HepG2 (cell line): ENCODE measurements at regions not wholly inside any gene's neighbourhood (a gene's known extent, or its start where the extent isn't known, plus 50 kb on each side); places are given as distances from the start of the nearest gene placed in this dataset.

ENCODE experiments used
- ATAC-seq: fragments of 200-7000 bp; cut with Tn5 transposase; 3 replicates; pipeline ENCODE4 v1.9.1; 2020; ENCODE audit warnings: mild to moderate bottlenecking, moderate library complexity
- BruUV-seq: library from RNA; stranded (reverse); fragments of 400-500 nt; replicated peaks from 2 replicates; lab custom pipeline; 2021; lab: Mats Ljungman, UMichigan
- CTCF ChIA-PET: fragments of 300-600 bp; formaldehyde crosslinking; extraction: SDS; loops from one replicate; lab custom pipeline; 2021; ENCODE audit warnings: low total read pairs, inconsistent platforms, low intra/inter-chr PET ratio; lab: Yijun Ruan, JAX
- POLR2A ChIA-PET: fragments of 350-600 bp; sonication (Branson Sonifier 250); formaldehyde crosslinking; loops from one replicate; lab custom pipeline; 2020; ENCODE audit warnings: antibody characterized with exemption, inconsistent platforms; lab: Yijun Ruan, JAX
- DNase-seq: peaks from one replicate; pipeline ENCODE4 v3.0.0-alpha.2; 2015; ENCODE audit warnings: low spot score
- FAIRE-seq: peaks from 3 replicates; lab custom pipeline; 2011; peaks lifted over from hg19 to GRCh38; lab: Jason Lieb, UNC
- H2AFZ ChIP-seq: one replicate; pipeline ENCODE4 v1.6.1; 2011; ENCODE audit warnings: low read length, inconsistent platforms
- H3K27ac ChIP-seq: fragments of 300-600 bp; 3 replicates; pipeline ENCODE4 v1.8.0; 2011; ENCODE audit warnings: mixed run types, mild to moderate bottlenecking, mixed read lengths, low read length, inconsistent platforms; ENCODE audit not compliant: insufficient read depth; ENCODE audit errors: extremely low read length
- H3K27me3 ChIP-seq, 2 experiments: fragments of 200-600 bp in 1 of 2; 2 replicates in 1 of 2; 3 replicates in 1 of 2; pipeline versions ENCODE4 v1.6.0 to v1.8.0; 2011; ENCODE audit warnings: low read length in 2 of 2, mild to moderate bottlenecking in 2 of 2, moderate library complexity in 2 of 2, inconsistent platforms in 1 of 2; ENCODE audit not compliant: insufficient read depth in 2 of 2, control insufficient read depth in 1 of 2
- H3K36me3 ChIP-seq, 2 experiments: fragments of 200-600 bp in 1 of 2; replicated peaks in 1 of 2; 2 replicates in 1 of 2; 3 replicates in 1 of 2; pipeline versions ENCODE4 v1.5.1 to v1.8.0; 2011; ENCODE audit warnings: low read length in 2 of 2, inconsistent platforms in 1 of 2; ENCODE audit not compliant: insufficient read depth in 2 of 2, control insufficient read depth in 1 of 2
- H3K4me1 ChIP-seq: 2 replicates; pipeline ENCODE4 v1.5.1; 2012; ENCODE audit warnings: low read length, inconsistent platforms; ENCODE audit not compliant: insufficient read depth
- H3K4me2 ChIP-seq: 2 replicates; pipeline ENCODE4 v1.6.0; 2011; ENCODE audit warnings: low read depth, low read length, inconsistent platforms
- H3K4me3 ChIP-seq, 3 experiments: fragments of 200-600 bp in 1 of 3; sonication (generic), shearing (Covaris generic) in 1 of 3; replicated peaks in 1 of 3; 2 replicates each; pipeline ENCODE4 v1.5.1; 2011 to 2016; ENCODE audit warnings: low read length in 3 of 3, inconsistent platforms in 2 of 3, low read depth in 2 of 3, mild to moderate bottlenecking in 2 of 3, control low read depth in 1 of 3, mixed read lengths in 1 of 3; ENCODE audit not compliant: insufficient read depth in 1 of 3
- H3K79me2 ChIP-seq: one replicate; pipeline ENCODE4 v1.6.1; 2011; ENCODE audit warnings: low read length, inconsistent platforms; ENCODE audit not compliant: insufficient read depth
- H3K9ac ChIP-seq: 2 replicates; pipeline ENCODE4 v1.6.0; 2011; ENCODE audit warnings: mild to moderate bottlenecking, low read depth, low read length, inconsistent platforms; ENCODE audit not compliant: insufficient read depth
- H3K9me3 ChIP-seq: 2 replicates; pipeline ENCODE4 v1.5.1; 2012; ENCODE audit warnings: mild to moderate bottlenecking, low read length
- H4K20me1 ChIP-seq: 2 replicates; pipeline ENCODE4 v1.6.0; 2011; ENCODE audit warnings: inconsistent platforms, mild to moderate bottlenecking, low read length, moderate library complexity; ENCODE audit not compliant: insufficient read depth
- HNF4A ChIP-seq: sonication (generic); formaldehyde crosslinking; IDR thresholded peaks from 2 replicates; pipeline ENCODE4 v1.4.0; 2020; ENCODE audit warnings: missing genetic modification reagents
- IRX3 ChIP-seq: sonication (generic); formaldehyde crosslinking; IDR thresholded peaks from 2 replicates; pipeline ENCODE4 v1.8.1; 2023; ENCODE audit warnings: mild to moderate bottlenecking, low read depth, missing genetic modification reagents, borderline replicate concordance
- KAT7 ChIP-seq: IDR thresholded peaks from 2 replicates; pipeline ENCODE4 v1.6.1; 2018; ENCODE audit warnings: borderline replicate concordance, missing compliant biosample characterization
- KLF12 ChIP-seq: sonication (generic); formaldehyde crosslinking; IDR thresholded peaks from 2 replicates; pipeline ENCODE4 v1.4.0; 2020; ENCODE audit warnings: missing genetic modification reagents, borderline replicate concordance
- MIER3 ChIP-seq: IDR thresholded peaks from 2 replicates; pipeline ENCODE4 v1.6.1; 2016; ENCODE audit warnings: missing compliant biosample characterization, borderline replicate concordance
- MTF2 ChIP-seq: sonication (generic); formaldehyde crosslinking; IDR thresholded peaks from 2 replicates; pipeline ENCODE4 v1.5.0; 2020; ENCODE audit warnings: missing genetic modification reagents, borderline replicate concordance
- NAIF1 ChIP-seq: sonication (generic); formaldehyde crosslinking; IDR thresholded peaks from 2 replicates; pipeline ENCODE4 v1.5.0; 2020; ENCODE audit warnings: mild to moderate bottlenecking, missing genetic modification reagents, borderline replicate concordance
- NCOA5 ChIP-seq: sonication (generic); formaldehyde crosslinking; IDR thresholded peaks from 2 replicates; pipeline ENCODE4 v1.4.0; 2020; ENCODE audit warnings: missing genetic modification reagents
- PHF5A ChIP-seq: IDR thresholded peaks from one replicate; pipeline ENCODE4 v1.6.1; 2018; ENCODE audit warnings: low read depth, missing genetic modification reagents; ENCODE audit not compliant: unreplicated experiment
- YY1 ChIP-seq: IDR thresholded peaks from 2 replicates; pipeline ENCODE4 v1.6.1; 2011; ENCODE audit warnings: low read length, low read depth, moderate library complexity, mild to moderate bottlenecking; ENCODE audit not compliant: insufficient read depth, insufficient replicate concordance
- ZMYM3 ChIP-seq: sonication (generic); formaldehyde crosslinking; IDR thresholded peaks from 2 replicates; pipeline ENCODE4 v1.5.1; 2020; ENCODE audit warnings: mild to moderate bottlenecking, missing genetic modification reagents
- ZNF30 ChIP-seq: sonication (generic); formaldehyde crosslinking; IDR thresholded peaks from 2 replicates; pipeline ENCODE4 v1.5.0; 2020; ENCODE audit warnings: mild to moderate bottlenecking, missing genetic modification reagents
- ZNF337 ChIP-seq: sonication (generic); formaldehyde crosslinking; IDR thresholded peaks from 2 replicates; pipeline ENCODE4 v1.5.1; 2020; ENCODE audit warnings: missing genetic modification reagents, low read depth, mild to moderate bottlenecking, borderline replicate concordance
- ZNF382 ChIP-seq: sonication (generic); formaldehyde crosslinking; IDR thresholded peaks from 2 replicates; pipeline ENCODE4 v1.5.0; 2020; ENCODE audit warnings: missing genetic modification reagents, mild to moderate bottlenecking, borderline replicate concordance
- ZNF564 ChIP-seq: sonication (generic); formaldehyde crosslinking; IDR thresholded peaks from 2 replicates; pipeline ENCODE4 v1.8.1; 2023; ENCODE audit warnings: mild to moderate bottlenecking, missing genetic modification reagents
- ZNF598 ChIP-seq: sonication (generic); formaldehyde crosslinking; IDR thresholded peaks from 2 replicates; pipeline ENCODE4 v1.5.1; 2020; ENCODE audit warnings: mild to moderate bottlenecking, missing genetic modification reagents, borderline replicate concordance
- ZNF672 ChIP-seq: sonication (generic); formaldehyde crosslinking; IDR thresholded peaks from 2 replicates; pipeline ENCODE4 v1.8.1; 2022; ENCODE audit warnings: missing genetic modification reagents
- WGBS: methylation state at CpG from one replicate; pipeline ENCODE4 v1.1.6; 2017; ENCODE audit warnings: low lambda C conversion rate; 5-methylcytosine and 5-hydroxymethylcytosine counted together
- in situ Hi-C: cut with HindIII; loops from 2 replicates; pipeline ENCODE4 v1.10.0; 2017; ENCODE audit warnings: low pct_unique_long_range_greater_than_20kb; ENCODE audit not compliant: extremely low pct_ligation_motif_present
- intact Hi-C: fragments of 100-400 bp; cut with micrococcal nuclease; formaldehyde crosslinking; loops from one replicate; pipeline ENCODE4 v1.10.0; 2022; ENCODE audit not compliant: unreplicated experiment
- TF ChIP-seq, protein P1 (sequence below): sonication (generic); formaldehyde crosslinking; IDR thresholded peaks from 2 replicates; pipeline ENCODE4 v1.4.0; 2020; ENCODE audit warnings: missing genetic modification reagents
- TF ChIP-seq, protein P2 (sequence below): sonication (generic); formaldehyde crosslinking; IDR thresholded peaks from 2 replicates; pipeline ENCODE4 v1.8.1; 2023; ENCODE audit warnings: mild to moderate bottlenecking, missing genetic modification reagents
- TF ChIP-seq, protein P3 (sequence below): sonication (generic); formaldehyde crosslinking; IDR thresholded peaks from 2 replicates; pipeline ENCODE4 v1.4.0; 2020; ENCODE audit warnings: low read depth, missing genetic modification reagents

DNA sequence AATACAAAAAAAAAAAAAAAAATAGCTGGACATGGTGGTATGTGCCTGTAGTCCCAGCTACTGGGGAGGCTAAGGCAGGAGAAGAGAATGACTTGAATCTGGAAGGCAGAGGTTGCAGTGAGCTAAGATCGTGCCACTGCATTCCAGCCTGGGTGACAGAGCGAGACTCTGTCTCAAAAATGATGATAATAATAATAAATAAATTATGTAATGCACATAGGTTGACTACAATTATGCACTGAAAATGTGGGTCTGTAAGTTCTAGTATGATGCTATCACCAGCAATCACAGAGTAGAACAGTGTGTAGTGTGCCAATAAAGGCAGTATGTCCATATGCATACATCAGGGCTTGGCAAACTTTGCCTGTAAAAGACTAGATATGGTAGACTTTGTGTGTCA, 55.6 kb upstream of the MYCN start (continued):
- TF ChIP-seq, protein P1, sequence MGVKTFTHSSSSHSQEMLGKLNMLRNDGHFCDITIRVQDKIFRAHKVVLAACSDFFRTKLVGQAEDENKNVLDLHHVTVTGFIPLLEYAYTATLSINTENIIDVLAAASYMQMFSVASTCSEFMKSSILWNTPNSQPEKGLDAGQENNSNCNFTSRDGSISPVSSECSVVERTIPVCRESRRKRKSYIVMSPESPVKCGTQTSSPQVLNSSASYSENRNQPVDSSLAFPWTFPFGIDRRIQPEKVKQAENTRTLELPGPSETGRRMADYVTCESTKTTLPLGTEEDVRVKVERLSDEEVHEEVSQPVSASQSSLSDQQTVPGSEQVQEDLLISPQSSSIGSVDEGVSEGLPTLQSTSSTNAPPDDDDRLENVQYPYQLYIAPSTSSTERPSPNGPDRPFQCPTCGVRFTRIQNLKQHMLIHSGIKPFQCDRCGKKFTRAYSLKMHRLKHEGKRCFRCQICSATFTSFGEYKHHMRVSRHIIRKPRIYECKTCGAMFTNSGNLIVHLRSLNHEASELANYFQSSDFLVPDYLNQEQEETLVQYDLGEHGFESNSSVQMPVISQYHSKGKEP (CRISPR knock-in tag) = no peak
- TF ChIP-seq, protein P2, sequence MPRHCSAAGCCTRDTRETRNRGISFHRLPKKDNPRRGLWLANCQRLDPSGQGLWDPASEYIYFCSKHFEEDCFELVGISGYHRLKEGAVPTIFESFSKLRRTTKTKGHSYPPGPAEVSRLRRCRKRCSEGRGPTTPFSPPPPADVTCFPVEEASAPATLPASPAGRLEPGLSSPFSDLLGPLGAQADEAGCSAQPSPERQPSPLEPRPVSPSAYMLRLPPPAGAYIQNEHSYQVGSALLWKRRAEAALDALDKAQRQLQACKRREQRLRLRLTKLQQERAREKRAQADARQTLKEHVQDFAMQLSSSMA (CRISPR knock-in tag) = no peak
- no peak for TF ChIP-seq PHF5A (CRISPR knock-in tag)

DNA sequence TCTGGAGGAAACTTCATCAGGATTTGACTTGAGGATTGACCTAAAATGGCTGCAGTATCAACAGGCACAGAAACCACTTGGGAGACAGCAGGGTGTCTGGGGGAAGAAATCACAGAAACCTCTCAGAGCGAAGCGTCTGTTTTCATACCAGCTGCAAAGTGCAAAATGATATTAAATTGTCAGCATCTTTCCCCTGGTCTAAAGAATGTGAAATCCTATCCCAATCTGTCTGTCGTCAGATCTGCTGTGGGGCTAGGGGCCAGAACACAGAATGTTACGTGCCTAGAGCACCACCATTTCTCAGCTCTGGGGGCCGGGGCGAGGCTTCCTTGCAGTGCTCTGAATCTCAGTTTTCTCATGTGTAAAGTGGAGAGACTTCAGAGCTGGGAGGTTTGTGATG, 54.1 kb upstream of the MYCN start:
- ATAC-seq (no peak), FAIRE-seq (no peak), DNase-seq (no peak)
- no TSS peak for BruUV-seq
- 72% methylated on average over 6 of the region's 6 CpGs for WGBS
- no peaks in the 10 kb centered on the region for H3K79me2 ChIP-seq
- intact Hi-C loops = no loop called here
- CTCF ChIA-PET = no interaction called here
- no peaks in the 10 kb centered on the region for H3K36me3 ChIP-seq
- TF ChIP-seq YY1 (no peak), MIER3 (CRISPR knock-in tag) (no peak), NAIF1 (CRISPR knock-in tag) (no peak), ZMYM3 (CRISPR knock-in tag) (no peak), HNF4A (no peak), ZNF672 (CRISPR knock-in tag) (no peak), NCOA5 (CRISPR knock-in tag) (no peak), ZNF564 (CRISPR knock-in tag) (no peak), KLF12 (CRISPR knock-in tag) (no peak), IRX3 (CRISPR knock-in tag) (no peak), ZNF337 (CRISPR knock-in tag) (no peak), MTF2 (CRISPR knock-in tag) (no peak), KAT7 (CRISPR knock-in tag) (no peak), ZNF30 (CRISPR knock-in tag) (no peak), ZNF598 (CRISPR knock-in tag) (no peak), ZNF382 (no peak)
- TF ChIP-seq, protein P3, sequence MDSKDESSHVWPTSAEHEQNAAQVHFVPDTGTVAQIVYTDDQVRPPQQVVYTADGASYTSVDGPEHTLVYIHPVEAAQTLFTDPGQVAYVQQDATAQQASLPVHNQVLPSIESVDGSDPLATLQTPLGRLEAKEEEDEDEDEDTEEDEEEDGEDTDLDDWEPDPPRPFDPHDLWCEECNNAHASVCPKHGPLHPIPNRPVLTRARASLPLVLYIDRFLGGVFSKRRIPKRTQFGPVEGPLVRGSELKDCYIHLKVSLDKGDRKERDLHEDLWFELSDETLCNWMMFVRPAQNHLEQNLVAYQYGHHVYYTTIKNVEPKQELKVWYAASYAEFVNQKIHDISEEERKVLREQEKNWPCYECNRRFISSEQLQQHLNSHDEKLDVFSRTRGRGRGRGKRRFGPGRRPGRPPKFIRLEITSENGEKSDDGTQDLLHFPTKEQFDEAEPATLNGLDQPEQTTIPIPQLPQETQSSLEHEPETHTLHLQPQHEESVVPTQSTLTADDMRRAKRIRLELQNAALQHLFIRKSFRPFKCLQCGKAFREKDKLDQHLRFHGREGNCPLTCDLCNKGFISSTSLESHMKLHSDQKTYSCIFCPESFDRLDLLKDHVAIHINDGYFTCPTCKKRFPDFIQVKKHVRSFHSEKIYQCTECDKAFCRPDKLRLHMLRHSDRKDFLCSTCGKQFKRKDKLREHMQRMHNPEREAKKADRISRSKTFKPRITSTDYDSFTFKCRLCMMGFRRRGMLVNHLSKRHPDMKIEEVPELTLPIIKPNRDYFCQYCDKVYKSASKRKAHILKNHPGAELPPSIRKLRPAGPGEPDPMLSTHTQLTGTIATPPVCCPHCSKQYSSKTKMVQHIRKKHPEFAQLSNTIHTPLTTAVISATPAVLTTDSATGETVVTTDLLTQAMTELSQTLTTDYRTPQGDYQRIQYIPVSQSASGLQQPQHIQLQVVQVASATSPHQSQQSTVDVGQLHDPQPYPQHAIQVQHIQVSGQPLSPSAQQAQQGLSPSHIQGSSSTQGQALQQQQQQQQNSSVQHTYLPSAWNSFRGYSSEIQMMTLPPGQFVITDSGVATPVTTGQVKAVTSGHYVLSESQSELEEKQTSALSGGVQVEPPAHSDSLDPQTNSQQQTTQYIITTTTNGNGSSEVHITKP (CRISPR knock-in tag) = no peak
- no peak overlapping the region for H2AFZ ChIP-seq
- no peak overlapping the region for H3K4me2 ChIP-seq
- H3K27me3 ChIP-seq = peaks cover 0 to 3% of the 10 kb centered on the region in 2 experiments; a peak in 1 of 5 replicates
- H3K9me3 ChIP-seq = no peaks in the 10 kb centered on the region
- H3K9ac ChIP-seq = no peak overlapping the region
- H4K20me1 ChIP-seq = no peaks in the 10 kb centered on the region
- no peaks in the 10 kb centered on the region for H3K4me1 ChIP-seq
- no peak overlapping the region for H3K4me3 ChIP-seq
- POLR2A ChIA-PET = no interaction called here
- in situ Hi-C loops = no loop called here
- H3K27ac ChIP-seq = no peak overlapping the region
